Activated naive CD4-positive, alpha-beta T cell treated with anti-CD3 and anti-CD28 coated beads, Interleukin-2, amount 50 U/mL, for 24 hours (primary cell): ENCODE measurements at regions not wholly inside any gene's neighbourhood (a gene's known extent, or its start where the extent isn't known, plus 50 kb on each side); places are given as distances from the start of the nearest gene placed in this dataset.

Experiments
- H3K27ac Mint-ChIP-seq: one replicate; pipeline ENCODE4 v1.8.0; 2021; ENCODE audit warnings: mild to moderate bottlenecking, mixed read lengths
- H3K27me3 Mint-ChIP-seq: one replicate; pipeline ENCODE4 v1.8.0; 2021; ENCODE audit warnings: mixed read lengths
- H3K36me3 Mint-ChIP-seq: one replicate; pipeline ENCODE4 v1.8.0; 2021; ENCODE audit warnings: mixed read lengths
- H3K4me1 Mint-ChIP-seq: one replicate; pipeline ENCODE4 v1.8.0; 2021; ENCODE audit warnings: mixed read lengths
- H3K4me3 Mint-ChIP-seq: one replicate; pipeline ENCODE4 v1.8.0; 2021; ENCODE audit warnings: mild to moderate bottlenecking, mixed read lengths
- H3K9me3 Mint-ChIP-seq: one replicate; pipeline ENCODE4 v1.8.0; 2021; ENCODE audit warnings: mixed read lengths

GRCh38 chr1:60458111-60458510 lies 384.5 kb upstream of the C1orf87 start:
- no peak overlapping the region for H3K27ac Mint-ChIP-seq
- no peaks in the 10 kb centered on the region for H3K27me3 Mint-ChIP-seq
- H3K9me3 Mint-ChIP-seq: peaks cover 12% of the 10 kb centered on the region
- no peaks in the 10 kb centered on the region for H3K4me1 Mint-ChIP-seq
- no peak overlapping the region for H3K4me3 Mint-ChIP-seq
- H3K36me3 Mint-ChIP-seq: no peaks in the 10 kb centered on the region

DNA sequence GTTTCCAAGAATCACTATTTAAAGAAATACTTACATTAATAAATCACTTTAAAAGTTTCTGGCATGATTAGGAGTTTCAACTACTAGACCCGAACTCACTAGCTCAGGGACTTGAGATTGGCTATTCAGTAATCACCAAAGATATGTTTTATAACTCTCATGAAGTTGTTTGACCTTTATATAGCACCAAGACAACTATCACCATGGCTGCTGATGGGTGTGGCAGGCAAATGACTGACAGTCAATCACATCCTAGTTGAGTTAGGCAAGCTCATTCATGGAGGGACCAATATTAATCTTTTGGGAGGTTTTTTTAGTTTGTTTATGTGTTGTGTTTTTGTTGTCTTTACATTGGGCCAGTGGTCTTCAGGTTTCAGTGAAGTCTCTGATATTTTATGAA lies 376.3 kb upstream of the C1orf87 start:
- Mint-ChIP-seq H3K27ac (no peak overlapping the region), H3K4me3 (no peak overlapping the region), H3K4me1 (no peaks in the 10 kb centered on the region), H3K27me3 (no peaks in the 10 kb centered on the region), H3K36me3 (no peaks in the 10 kb centered on the region), H3K9me3 (peaks cover 5% of the 10 kb centered on the region)

DNA sequence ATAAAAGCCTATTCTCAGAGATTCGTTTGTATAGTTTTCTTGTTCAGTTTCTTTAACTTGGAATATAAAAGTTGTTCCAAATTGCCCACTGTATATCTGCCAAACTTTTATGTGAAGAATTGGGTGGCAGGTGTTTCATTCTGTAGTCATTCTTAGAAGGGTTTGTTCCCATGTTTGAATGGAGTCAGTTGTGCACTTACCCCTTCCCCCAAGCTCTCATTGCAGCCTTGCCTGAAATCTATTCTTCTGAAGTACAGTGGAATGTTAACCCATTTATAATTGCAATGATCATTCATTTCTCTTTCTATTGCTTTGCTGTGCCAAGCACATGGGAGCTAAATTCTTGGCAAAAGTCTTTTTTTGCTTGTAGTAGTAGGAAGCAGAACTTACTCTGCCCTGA lies 375.3 kb upstream of the C1orf87 start:
- Mint-ChIP-seq H3K36me3 (no peaks in the 10 kb centered on the region), H3K27ac (no peak overlapping the region), H3K27me3 (peaks cover 2% of the 10 kb centered on the region), H3K4me3 (no peak overlapping the region), H3K4me1 (no peaks in the 10 kb centered on the region), H3K9me3 (peaks cover 5% of the 10 kb centered on the region)

DNA sequence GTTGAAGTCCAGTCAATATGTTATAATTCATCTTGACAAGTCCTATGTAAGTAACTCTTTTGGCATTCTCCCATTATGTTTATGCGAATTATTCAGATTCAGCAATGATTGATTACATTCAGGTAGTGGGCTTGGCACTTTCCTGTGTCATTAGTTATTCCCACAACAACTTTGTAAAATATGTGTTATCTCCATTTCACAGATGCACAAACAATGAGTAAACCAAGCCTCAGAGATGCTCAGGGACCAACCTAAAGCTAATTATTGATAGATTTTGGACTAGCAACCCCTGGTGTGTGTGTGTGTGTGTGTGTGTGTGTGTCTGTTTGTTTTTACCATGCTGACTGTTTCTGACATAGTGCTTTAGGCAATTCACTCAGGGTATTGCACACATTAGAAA lies 371.1 kb upstream of the C1orf87 start:
- H3K27me3 Mint-ChIP-seq: peaks cover 2% of the 10 kb centered on the region
- no peak overlapping the region for H3K4me3 Mint-ChIP-seq
- H3K9me3 Mint-ChIP-seq: peaks cover 5% of the 10 kb centered on the region
- no peaks in the 10 kb centered on the region for H3K36me3 Mint-ChIP-seq
- no peaks in the 10 kb centered on the region for H3K4me1 Mint-ChIP-seq
- no peak overlapping the region for H3K27ac Mint-ChIP-seq

DNA sequence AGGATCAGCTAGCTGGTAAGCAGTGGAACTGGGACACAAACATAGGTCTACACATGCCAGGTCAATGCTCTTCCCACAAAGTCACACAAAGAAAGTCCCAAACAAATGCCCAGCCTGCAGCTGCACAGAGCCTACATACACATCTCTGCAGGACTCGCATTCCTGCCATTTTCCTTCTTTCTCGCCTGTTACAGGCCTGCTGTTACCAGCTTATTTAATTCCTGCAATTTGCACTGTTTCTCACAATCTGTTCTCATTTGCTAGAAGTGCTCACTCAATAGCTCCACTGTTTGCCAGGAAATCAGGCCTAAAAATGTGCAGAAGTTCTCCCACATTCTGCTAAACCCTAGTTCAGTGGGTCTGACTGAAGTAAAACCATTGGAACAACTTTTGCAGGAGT lies 362.6 kb upstream of the C1orf87 start:
- H3K4me3 Mint-ChIP-seq: no peak overlapping the region
- no peaks in the 10 kb centered on the region for H3K27me3 Mint-ChIP-seq
- no peaks in the 10 kb centered on the region for H3K36me3 Mint-ChIP-seq
- no peaks in the 10 kb centered on the region for H3K9me3 Mint-ChIP-seq
- H3K27ac Mint-ChIP-seq: no peak overlapping the region
- no peaks in the 10 kb centered on the region for H3K4me1 Mint-ChIP-seq

GRCh38 chr1:60431593-60431992 lies 358.0 kb upstream of the C1orf87 start:
- Mint-ChIP-seq H3K27ac (no peak overlapping the region), H3K36me3 (no peaks in the 10 kb centered on the region), H3K9me3 (no peaks in the 10 kb centered on the region), H3K4me1 (no peaks in the 10 kb centered on the region), H3K27me3 (no peaks in the 10 kb centered on the region), H3K4me3 (no peak overlapping the region)

- H3K27ac Mint-ChIP-seq: no peak overlapping the region
- H3K4me1 Mint-ChIP-seq: no peaks in the 10 kb centered on the region
- no peaks in the 10 kb centered on the region for H3K36me3 Mint-ChIP-seq
- no peaks in the 10 kb centered on the region for H3K9me3 Mint-ChIP-seq
- H3K4me3 Mint-ChIP-seq: no peak overlapping the region
- H3K27me3 Mint-ChIP-seq: no peaks in the 10 kb centered on the region
Observed at GRCh38 chr1:60430375-60430774, 356.8 kb upstream of the C1orf87 start.

GRCh38 chr1:60428127-60428526 lies 354.6 kb upstream of the C1orf87 start:
- peaks cover 6% of the 10 kb centered on the region for H3K9me3 Mint-ChIP-seq
- H3K27me3 Mint-ChIP-seq: no peaks in the 10 kb centered on the region
- no peaks in the 10 kb centered on the region for H3K4me1 Mint-ChIP-seq
- no peaks in the 10 kb centered on the region for H3K36me3 Mint-ChIP-seq
- no peak overlapping the region for H3K27ac Mint-ChIP-seq
- H3K4me3 Mint-ChIP-seq: no peak overlapping the region

GRCh38 chr1:60427701-60428100 lies 354.1 kb upstream of the C1orf87 start:
- Mint-ChIP-seq H3K4me1 (no peaks in the 10 kb centered on the region), H3K4me3 (no peak overlapping the region), H3K36me3 (no peaks in the 10 kb centered on the region), H3K27ac (no peak overlapping the region), H3K9me3 (peaks cover 6% of the 10 kb centered on the region), H3K27me3 (no peaks in the 10 kb centered on the region)

GRCh38 chr1:60427194-60427593 lies 353.6 kb upstream of the C1orf87 start:
- no peaks in the 10 kb centered on the region for H3K36me3 Mint-ChIP-seq
- H3K4me1 Mint-ChIP-seq: no peaks in the 10 kb centered on the region
- H3K27me3 Mint-ChIP-seq: no peaks in the 10 kb centered on the region
- H3K9me3 Mint-ChIP-seq: peaks cover 6% of the 10 kb centered on the region
- H3K4me3 Mint-ChIP-seq: no peak overlapping the region
- H3K27ac Mint-ChIP-seq: no peak overlapping the region

- H3K4me3 Mint-ChIP-seq: no peak overlapping the region
- H3K27ac Mint-ChIP-seq: no peak overlapping the region
- no peaks in the 10 kb centered on the region for H3K4me1 Mint-ChIP-seq
- H3K27me3 Mint-ChIP-seq: no peaks in the 10 kb centered on the region
- peaks cover 6% of the 10 kb centered on the region for H3K9me3 Mint-ChIP-seq
- no peaks in the 10 kb centered on the region for H3K36me3 Mint-ChIP-seq
Observed at GRCh38 chr1:60425528-60425927, 352.0 kb upstream of the C1orf87 start.

- Mint-ChIP-seq H3K36me3 (no peaks in the 10 kb centered on the region), H3K27me3 (no peaks in the 10 kb centered on the region), H3K27ac (no peak overlapping the region)
Observed at GRCh38 chr1:60423146-60423780, 349.7 kb upstream of the C1orf87 start.

GRCh38 chr1:60421965-60422364 lies 348.4 kb upstream of the C1orf87 start:
- Mint-ChIP-seq H3K27ac (no peak overlapping the region), H3K27me3 (no peaks in the 10 kb centered on the region), H3K36me3 (no peaks in the 10 kb centered on the region), H3K4me1 (no peaks in the 10 kb centered on the region), H3K9me3 (peaks cover 11% of the 10 kb centered on the region), H3K4me3 (no peak overlapping the region)

More at GRCh38 chr1:60423146-60423780, 349.7 kb upstream of the C1orf87 start:
- H3K4me3 Mint-ChIP-seq: no peak overlapping the region
- no peaks in the 10 kb centered on the region for H3K4me1 Mint-ChIP-seq
- H3K9me3 Mint-ChIP-seq: peaks cover 6% of the 10 kb centered on the region

DNA sequence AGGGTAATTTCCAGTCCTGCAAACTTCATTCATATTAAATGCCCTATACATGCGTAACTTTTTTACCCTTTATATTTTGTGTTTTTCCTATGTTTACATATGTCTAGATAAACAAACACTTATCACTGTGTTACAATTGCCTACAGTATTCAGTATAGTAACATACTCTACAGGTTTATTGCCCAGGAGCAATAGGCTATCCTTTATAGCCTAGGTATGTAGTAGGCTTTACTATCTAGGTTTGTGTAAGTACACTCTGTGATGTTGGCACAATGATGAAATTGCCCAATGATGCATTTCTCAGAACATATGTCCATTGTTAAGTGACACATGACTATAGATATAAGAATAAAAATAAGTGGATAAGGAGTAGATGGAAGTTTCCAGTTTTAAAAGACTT lies 345.5 kb upstream of the C1orf87 start:
- H3K27ac Mint-ChIP-seq: no peak overlapping the region
- no peaks in the 10 kb centered on the region for H3K4me1 Mint-ChIP-seq
- no peaks in the 10 kb centered on the region for H3K27me3 Mint-ChIP-seq
- peaks cover 11% of the 10 kb centered on the region for H3K9me3 Mint-ChIP-seq
- H3K36me3 Mint-ChIP-seq: no peaks in the 10 kb centered on the region
- H3K4me3 Mint-ChIP-seq: no peak overlapping the region

DNA sequence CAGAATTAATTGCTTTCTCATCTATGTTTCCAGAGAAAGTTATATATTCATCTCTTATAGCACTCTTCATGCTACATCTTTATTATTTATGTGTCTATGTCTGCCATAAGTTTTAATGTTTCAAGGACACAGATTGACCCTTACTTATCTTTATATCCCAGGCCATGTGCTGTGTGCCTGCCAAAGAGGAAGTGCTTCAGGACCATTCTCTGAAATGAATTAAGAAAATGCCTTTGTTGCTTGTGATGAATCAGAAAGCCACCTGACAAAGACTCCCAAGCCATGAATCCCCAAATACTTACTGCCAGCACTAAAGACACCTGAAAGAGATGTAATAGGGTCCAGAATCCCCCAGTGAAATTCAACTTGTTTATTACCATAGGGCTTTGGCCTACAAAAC lies 342.1 kb upstream of the C1orf87 start:
- H3K27me3 Mint-ChIP-seq: no peaks in the 10 kb centered on the region
- no peaks in the 10 kb centered on the region for H3K4me1 Mint-ChIP-seq
- peaks cover 10% of the 10 kb centered on the region for H3K9me3 Mint-ChIP-seq
- H3K4me3 Mint-ChIP-seq: no peak overlapping the region
- no peak overlapping the region for H3K27ac Mint-ChIP-seq
- no peaks in the 10 kb centered on the region for H3K36me3 Mint-ChIP-seq

GRCh38 chr1:60413091-60413490 lies 339.5 kb upstream of the C1orf87 start:
- Mint-ChIP-seq H3K27ac (no peak overlapping the region), H3K9me3 (peaks cover 10% of the 10 kb centered on the region), H3K36me3 (no peaks in the 10 kb centered on the region), H3K27me3 (no peaks in the 10 kb centered on the region), H3K4me1 (no peaks in the 10 kb centered on the region), H3K4me3 (no peak overlapping the region)

DNA sequence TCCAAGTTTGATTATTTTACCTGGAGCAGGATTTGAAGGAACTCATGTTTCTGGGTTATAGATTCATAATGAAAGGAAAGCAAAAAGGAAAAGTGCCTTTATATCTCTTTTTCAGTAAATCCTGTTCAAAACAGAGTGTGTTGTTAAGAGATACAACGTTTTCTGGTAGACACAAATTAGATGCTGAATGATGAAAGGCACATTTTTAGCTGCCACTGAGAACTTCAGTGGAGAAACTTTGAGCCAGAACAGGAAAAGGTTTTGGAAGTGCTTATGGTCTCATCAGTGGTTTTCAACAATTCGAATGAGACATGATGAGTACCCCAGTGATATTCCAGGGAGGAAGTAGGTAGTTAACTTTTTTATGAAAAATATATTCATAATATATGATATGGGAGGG lies 338.0 kb upstream of the C1orf87 start:
- no peaks in the 10 kb centered on the region for H3K36me3 Mint-ChIP-seq
- no peak overlapping the region for H3K27ac Mint-ChIP-seq
- H3K4me1 Mint-ChIP-seq: no peaks in the 10 kb centered on the region
- H3K27me3 Mint-ChIP-seq: no peaks in the 10 kb centered on the region
- H3K9me3 Mint-ChIP-seq: peaks cover 5% of the 10 kb centered on the region
- H3K4me3 Mint-ChIP-seq: no peak overlapping the region
